OCI-LY7 (cell line): ENCODE measurements at regions not wholly inside any gene's neighbourhood (a gene's known extent, or its start where the extent isn't known, plus 50 kb on each side); places are given as distances from the start of the nearest gene placed in this dataset.
"Not testable (repeated sequence)": the region's sequence is repeated elsewhere in the genome, so short reads cannot be mapped to it uniquely, and the experiment has no call there.

Source experiments
- CTCF ChIP-seq: fragments of 200-600 bp; sonication (generic); conservative IDR thresholded peaks from 2 replicates; pipeline ENCODE4 v1.5.1; 2014; ENCODE audit warnings: mild to moderate bottlenecking, antibody characterized with exemption, low read length, moderate library complexity, mixed read lengths
- EZH2phosphoT487 ChIP-seq: fragments of 200-600 bp; sonication (generic); IDR thresholded peaks from 2 replicates; pipeline ENCODE4 v1.6.1; 2018; ENCODE audit warnings: low read depth, borderline replicate concordance, mild to moderate bottlenecking, mixed run types, antibody characterized with exemption, low read length, moderate library complexity, mixed read lengths

- TF ChIP-seq CTCF, EZH2phosphoT487: not testable (repeated sequence)
Measured at GRCh38 chr4:22627851-22628250, 64.9 kb upstream of the GBA3 start.
